Liver (tissue), 3 donors: ENCODE measurements at regions not wholly inside any gene's neighbourhood (a gene's known extent, or its start where the extent isn't known, plus 50 kb on each side); places are given as distances from the start of the nearest gene placed in this dataset.

Source experiments
- GABPA ChIP-seq, 2 donors: IDR thresholded peaks in 1 of 2; conservative IDR thresholded peaks in 1 of 2; 2 replicates each; pipeline ENCODE4 v1.6.1; 2016; ENCODE audit warnings: antibody characterized with exemption in 2 of 2, mild to moderate bottlenecking in 1 of 2, moderate library complexity in 1 of 2
- NR2F2 ChIP-seq: IDR thresholded peaks from 2 replicates; pipeline ENCODE4 v1.6.1; 2016; ENCODE audit warnings: antibody characterized with exemption
- RXRA ChIP-seq, 2 donors: IDR thresholded peaks; 2 replicates each; pipeline ENCODE4 v1.6.1; 2017 to 2018; ENCODE audit warnings: antibody characterized with exemption in 2 of 2, mild to moderate bottlenecking in 1 of 2
- YY1 ChIP-seq: IDR thresholded peaks from 2 replicates; pipeline ENCODE4 v1.6.1; 2016; ENCODE audit warnings: antibody characterized with exemption, mild to moderate bottlenecking
- TF ChIP-seq, protein P1 (sequence below): fragments of 150-350 bp; IDR thresholded peaks from 2 replicates; pipeline ENCODE4 v1.5.1; 2017; ENCODE audit warnings: improper control_type of control experiment, low read depth, low read length; ENCODE audit not compliant: missing input control
- TF ChIP-seq, protein P2 (sequence below): IDR thresholded peaks from 2 replicates; pipeline ENCODE4 v1.6.1; 2016; ENCODE audit warnings: antibody characterized with exemption
- donor health status: healthy.
- donor health status: healthy.

DNA sequence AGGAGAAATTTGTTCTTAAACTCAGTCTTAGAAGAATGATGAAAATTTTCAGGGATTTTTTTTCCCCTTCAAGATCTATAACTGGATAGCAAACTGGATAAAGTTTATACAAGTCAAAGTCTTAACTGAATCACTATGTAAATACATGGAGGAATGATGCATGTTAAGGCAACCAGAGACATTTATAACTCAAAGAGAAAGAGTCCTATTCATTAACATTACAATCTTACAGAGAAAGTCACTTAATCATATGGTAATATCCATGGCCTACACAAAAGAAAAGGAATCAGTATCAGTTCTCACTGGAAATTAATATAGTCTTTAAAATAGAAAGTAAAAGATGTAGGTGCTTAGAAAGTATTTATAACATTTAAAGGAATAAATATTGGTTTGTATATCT, 869.1 kb downstream of the TBL1XR1 start:
- TF ChIP-seq, protein P1, sequence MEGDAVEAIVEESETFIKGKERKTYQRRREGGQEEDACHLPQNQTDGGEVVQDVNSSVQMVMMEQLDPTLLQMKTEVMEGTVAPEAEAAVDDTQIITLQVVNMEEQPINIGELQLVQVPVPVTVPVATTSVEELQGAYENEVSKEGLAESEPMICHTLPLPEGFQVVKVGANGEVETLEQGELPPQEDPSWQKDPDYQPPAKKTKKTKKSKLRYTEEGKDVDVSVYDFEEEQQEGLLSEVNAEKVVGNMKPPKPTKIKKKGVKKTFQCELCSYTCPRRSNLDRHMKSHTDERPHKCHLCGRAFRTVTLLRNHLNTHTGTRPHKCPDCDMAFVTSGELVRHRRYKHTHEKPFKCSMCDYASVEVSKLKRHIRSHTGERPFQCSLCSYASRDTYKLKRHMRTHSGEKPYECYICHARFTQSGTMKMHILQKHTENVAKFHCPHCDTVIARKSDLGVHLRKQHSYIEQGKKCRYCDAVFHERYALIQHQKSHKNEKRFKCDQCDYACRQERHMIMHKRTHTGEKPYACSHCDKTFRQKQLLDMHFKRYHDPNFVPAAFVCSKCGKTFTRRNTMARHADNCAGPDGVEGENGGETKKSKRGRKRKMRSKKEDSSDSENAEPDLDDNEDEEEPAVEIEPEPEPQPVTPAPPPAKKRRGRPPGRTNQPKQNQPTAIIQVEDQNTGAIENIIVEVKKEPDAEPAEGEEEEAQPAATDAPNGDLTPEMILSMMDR, result no peak
- TF ChIP-seq YY1, result no peak
- TF ChIP-seq NR2F2, result no peak
- TF ChIP-seq RXRA (IDR thresholded peaks at IDR 0.05), result no peak
- TF ChIP-seq, protein P2, sequence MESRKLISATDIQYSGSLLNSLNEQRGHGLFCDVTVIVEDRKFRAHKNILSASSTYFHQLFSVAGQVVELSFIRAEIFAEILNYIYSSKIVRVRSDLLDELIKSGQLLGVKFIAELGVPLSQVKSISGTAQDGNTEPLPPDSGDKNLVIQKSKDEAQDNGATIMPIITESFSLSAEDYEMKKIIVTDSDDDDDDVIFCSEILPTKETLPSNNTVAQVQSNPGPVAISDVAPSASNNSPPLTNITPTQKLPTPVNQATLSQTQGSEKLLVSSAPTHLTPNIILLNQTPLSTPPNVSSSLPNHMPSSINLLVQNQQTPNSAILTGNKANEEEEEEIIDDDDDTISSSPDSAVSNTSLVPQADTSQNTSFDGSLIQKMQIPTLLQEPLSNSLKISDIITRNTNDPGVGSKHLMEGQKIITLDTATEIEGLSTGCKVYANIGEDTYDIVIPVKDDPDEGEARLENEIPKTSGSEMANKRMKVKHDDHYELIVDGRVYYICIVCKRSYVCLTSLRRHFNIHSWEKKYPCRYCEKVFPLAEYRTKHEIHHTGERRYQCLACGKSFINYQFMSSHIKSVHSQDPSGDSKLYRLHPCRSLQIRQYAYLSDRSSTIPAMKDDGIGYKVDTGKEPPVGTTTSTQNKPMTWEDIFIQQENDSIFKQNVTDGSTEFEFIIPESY, result no peak
- no peak for TF ChIP-seq GABPA (IDR thresholded peaks at IDR 0.05 in 1 of 2, conservative IDR thresholded peaks at IDR 0.05 in 1 of 2)
